ENCODE measurements at regions not wholly inside any gene's neighbourhood (a gene's known extent, or its start where the extent isn't known, plus 50 kb on each side); places are given as distances from the start of the nearest gene placed in this dataset.
"Not testable (repeated sequence)": the region's sequence is repeated elsewhere in the genome, so short reads cannot be mapped to it uniquely, and the experiment has no call there.

- no peak for DNase-seq (ENCODE audit: low read depth in 4 of 4, low spot score in 2 of 4)
Measured at GRCh38 chr5:164998590-164998989, 1493.2 kb downstream of the MAT2B start.

- DNase-seq (ENCODE audit: low read depth in 4 of 4, low spot score in 2 of 4), result no peak
Measured at GRCh38 chr5:165000479-165001190, 1495.2 kb downstream of the MAT2B start.

GRCh38 chr5:165003283-165003682 is 1497.9 kb downstream of the MAT2B start:
- no peak for DNase-seq (ENCODE audit: low read depth in 4 of 4, low spot score in 2 of 4)

GRCh38 chr5:165004175-165004574 is 1498.8 kb downstream of the MAT2B start:
- DNase-seq (ENCODE audit: low read depth in 4 of 4, low spot score in 2 of 4), result no peak

GRCh38 chr5:165014439-165014838 is 1509.0 kb downstream of the MAT2B start:
- no peak for DNase-seq (ENCODE audit: low read depth in 4 of 4, low spot score in 2 of 4)

GRCh38 chr5:165015126-165015525 is 1509.7 kb downstream of the MAT2B start:
- DNase-seq (ENCODE audit: low read depth in 4 of 4, low spot score in 2 of 4), result no peak

GRCh38 chr5:165015547-165015946 is 1510.1 kb downstream of the MAT2B start:
- DNase-seq (ENCODE audit: low read depth in 4 of 4, low spot score in 2 of 4), result no peak

- no peak for DNase-seq (ENCODE audit: low read depth in 4 of 4, low spot score in 2 of 4)
Measured at GRCh38 chr5:165026971-165027370, 1521.6 kb downstream of the MAT2B start.

- DNase-seq (ENCODE audit: low read depth in 4 of 4, low spot score in 2 of 4), result no peak
Measured at GRCh38 chr5:165028356-165028755, 1522.9 kb downstream of the MAT2B start.

- no peak for DNase-seq (ENCODE audit: low read depth in 4 of 4, low spot score in 2 of 4)
Measured at GRCh38 chr5:165029099-165029870, 1523.9 kb downstream of the MAT2B start.

- DNase-seq (ENCODE audit: low read depth in 4 of 4, low spot score in 2 of 4), result no peak
Measured at GRCh38 chr5:165030971-165031370, 1525.6 kb downstream of the MAT2B start.

- peak in 3 of 4 donors; percentile 15 to 17 (median 16) for DNase-seq (ENCODE audit: low read depth in 4 of 4, low spot score in 2 of 4)
Measured at GRCh38 chr5:165031371-165031770, 1526.0 kb downstream of the MAT2B start.

- DNase-seq (ENCODE audit: low read depth in 4 of 4, low spot score in 2 of 4), result no peak
Measured at GRCh38 chr5:165035520-165035919, 1530.1 kb downstream of the MAT2B start.

GRCh38 chr5:165039748-165040147 is 1534.3 kb downstream of the MAT2B start:
- no peak for DNase-seq (ENCODE audit: low read depth in 4 of 4, low spot score in 2 of 4)

- DNase-seq (ENCODE audit: low read depth in 4 of 4, low spot score in 2 of 4), result not testable (repeated sequence)
Measured at GRCh38 chr5:165045941-165046340, 1540.5 kb downstream of the MAT2B start.

- no peak for DNase-seq (ENCODE audit: low read depth in 4 of 4, low spot score in 2 of 4)
Measured at GRCh38 chr5:165055476-165055875, 1550.1 kb downstream of the MAT2B start.

GRCh38 chr5:165057145-165057544 is 1551.7 kb downstream of the MAT2B start:
- no peak for DNase-seq (ENCODE audit: low read depth in 4 of 4, low spot score in 2 of 4)

GRCh38 chr5:165066751-165067385 is 1561.4 kb downstream of the MAT2B start:
- DNase-seq (ENCODE audit: low read depth in 4 of 4, low spot score in 2 of 4), result no peak

- no peak for DNase-seq (ENCODE audit: low read depth in 4 of 4, low spot score in 2 of 4)
Measured at GRCh38 chr5:165076686-165077085, 1571.3 kb downstream of the MAT2B start.

GRCh38 chr5:165079389-165079788 is 1574.0 kb downstream of the MAT2B start:
- no peak for DNase-seq (ENCODE audit: low read depth in 4 of 4, low spot score in 2 of 4)

GRCh38 chr5:165083394-165083793 is 1578.0 kb downstream of the MAT2B start:
- no peak for DNase-seq (ENCODE audit: low read depth in 4 of 4, low spot score in 2 of 4)

- DNase-seq (ENCODE audit: low read depth in 4 of 4, low spot score in 2 of 4), result no peak
Measured at GRCh38 chr5:165086465-165086864, 1581.0 kb downstream of the MAT2B start.

Data from left renal cortex interstitium (tissue), 4 donors.